ENCODE measurements at regions not wholly inside any gene's neighbourhood (a gene's known extent, or its start where the extent isn't known, plus 50 kb on each side); places are given as distances from the start of the nearest gene placed in this dataset.

DNA sequence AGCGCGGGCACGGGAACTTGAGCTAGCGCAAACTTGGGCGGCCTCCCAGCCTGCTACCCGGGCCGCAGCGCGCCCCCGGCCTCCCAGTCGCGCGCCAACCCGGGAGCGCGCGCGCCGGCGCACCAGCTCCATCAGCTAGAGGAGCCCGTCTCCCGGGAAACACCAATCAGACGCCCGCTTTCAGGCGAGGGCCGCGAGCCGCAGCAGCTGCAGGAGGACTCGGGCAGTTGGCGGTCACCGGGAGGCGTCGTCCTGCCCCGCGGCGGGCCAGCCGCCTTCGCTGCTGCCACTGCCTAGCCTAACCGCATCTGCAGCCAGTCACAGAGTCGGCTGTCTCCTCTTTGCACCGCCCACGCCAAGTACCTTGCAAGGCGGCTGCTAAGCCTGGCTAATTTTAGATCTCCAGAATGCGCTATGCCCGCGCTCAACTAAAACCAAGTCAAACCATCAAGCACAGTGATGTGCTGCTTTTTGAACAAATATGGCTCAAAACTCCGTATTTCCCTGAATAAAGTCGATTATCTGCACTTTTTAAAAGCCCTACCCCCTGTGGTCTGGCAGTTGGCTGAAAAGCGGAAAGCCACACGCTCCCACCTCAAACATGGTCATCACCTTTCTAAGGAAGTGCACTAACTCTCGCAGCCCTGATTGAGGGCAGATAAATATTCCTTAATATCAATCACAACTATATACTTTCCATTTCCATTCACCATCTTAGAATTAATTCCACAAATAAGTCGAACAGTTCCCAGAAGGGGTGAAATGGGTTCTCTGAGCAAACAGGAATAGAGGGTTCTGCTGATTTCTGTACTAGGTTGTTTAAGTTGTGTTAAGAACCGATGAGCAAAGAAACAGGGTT, 221.8 kb downstream of the MEF2C start:
- peak overlapping the region; percentile 48 for H3K4me3 ChIP-seq (ENCODE audit: low read depth, low read length)
- peak; percentile 52 for DNase-seq (ENCODE audit: low read depth)
- TF ChIP-seq CTCF (conservative IDR thresholded peaks at IDR 0.05; ENCODE audit: low read depth, low read length) = no peak

DNA sequence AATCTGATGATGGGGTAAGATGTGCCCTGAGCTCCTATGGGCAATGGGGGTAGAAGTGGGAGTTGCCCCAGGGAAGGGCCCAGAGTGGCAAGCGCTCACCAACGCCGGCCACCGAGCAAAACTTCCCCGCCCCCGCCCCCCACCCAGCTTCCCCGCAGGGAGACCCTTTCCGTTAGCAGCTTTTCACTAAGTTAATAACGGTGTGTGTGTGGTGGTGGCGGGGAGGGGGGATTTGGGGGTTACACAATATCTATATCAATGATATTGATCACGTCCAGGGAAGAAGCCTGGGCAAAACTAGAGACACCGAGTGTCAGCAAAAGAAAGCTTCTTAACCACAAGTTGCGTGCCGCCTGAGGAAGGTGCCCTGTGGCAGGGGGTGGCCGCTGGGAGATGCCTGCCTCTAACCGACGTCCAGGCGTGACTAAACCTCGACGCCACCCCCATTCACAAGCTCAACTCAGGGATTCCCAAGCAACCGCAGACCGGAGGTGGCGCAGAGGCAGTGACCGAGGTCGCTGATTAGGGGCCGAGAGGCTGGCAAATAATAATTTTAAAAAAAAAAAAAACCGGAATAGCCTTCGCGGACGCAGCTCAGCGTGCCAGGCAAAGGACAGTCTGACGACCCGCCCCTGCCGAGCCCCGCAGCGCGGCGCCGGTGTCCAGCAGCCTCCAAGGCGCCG, 222.6 kb downstream of the MEF2C start:
- no peak for TF ChIP-seq CTCF (conservative IDR thresholded peaks at IDR 0.05; ENCODE audit: low read depth, low read length)
- peak overlapping the region; percentile 48 for H3K4me3 ChIP-seq (ENCODE audit: low read depth, low read length)
- DNase-seq (ENCODE audit: low read depth) = no peak

- DNase-seq (ENCODE audit: low read depth) = no peak
These were observed 223.3 kb downstream of the MEF2C start for GRCh38 chr5:88659529-88660263.

DNA sequence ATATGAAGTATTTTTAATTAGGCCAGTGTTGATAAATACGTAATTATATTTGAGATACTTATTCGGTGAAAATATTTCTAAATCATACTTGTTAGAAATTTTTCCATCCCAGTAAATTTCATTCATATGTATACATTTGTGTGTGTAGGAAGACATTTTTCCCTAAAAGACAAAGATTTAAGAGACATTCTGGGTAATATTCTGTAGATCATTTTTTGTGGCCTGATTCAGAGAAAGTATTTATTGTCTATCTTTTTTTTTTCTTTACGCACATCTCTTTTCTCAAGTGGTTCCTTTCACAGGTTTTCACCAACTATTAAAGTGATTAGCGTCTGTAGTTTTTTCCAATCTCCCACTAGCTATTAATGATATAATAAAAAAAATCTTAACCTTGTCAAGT, 224.1 kb downstream of the MEF2C start:
- no peak for TF ChIP-seq CTCF (conservative IDR thresholded peaks at IDR 0.05; ENCODE audit: low read depth, low read length)
- DNase-seq (ENCODE audit: low read depth) = no peak
- no peak overlapping the region for H3K4me3 ChIP-seq (ENCODE audit: low read depth, low read length)

More at GRCh38 chr5:88659529-88660263, 223.3 kb downstream of the MEF2C start:
- TF ChIP-seq CTCF (conservative IDR thresholded peaks at IDR 0.05; ENCODE audit: low read depth, low read length) = no peak
- no peak overlapping the region for H3K4me3 ChIP-seq (ENCODE audit: low read depth, low read length)

DNA sequence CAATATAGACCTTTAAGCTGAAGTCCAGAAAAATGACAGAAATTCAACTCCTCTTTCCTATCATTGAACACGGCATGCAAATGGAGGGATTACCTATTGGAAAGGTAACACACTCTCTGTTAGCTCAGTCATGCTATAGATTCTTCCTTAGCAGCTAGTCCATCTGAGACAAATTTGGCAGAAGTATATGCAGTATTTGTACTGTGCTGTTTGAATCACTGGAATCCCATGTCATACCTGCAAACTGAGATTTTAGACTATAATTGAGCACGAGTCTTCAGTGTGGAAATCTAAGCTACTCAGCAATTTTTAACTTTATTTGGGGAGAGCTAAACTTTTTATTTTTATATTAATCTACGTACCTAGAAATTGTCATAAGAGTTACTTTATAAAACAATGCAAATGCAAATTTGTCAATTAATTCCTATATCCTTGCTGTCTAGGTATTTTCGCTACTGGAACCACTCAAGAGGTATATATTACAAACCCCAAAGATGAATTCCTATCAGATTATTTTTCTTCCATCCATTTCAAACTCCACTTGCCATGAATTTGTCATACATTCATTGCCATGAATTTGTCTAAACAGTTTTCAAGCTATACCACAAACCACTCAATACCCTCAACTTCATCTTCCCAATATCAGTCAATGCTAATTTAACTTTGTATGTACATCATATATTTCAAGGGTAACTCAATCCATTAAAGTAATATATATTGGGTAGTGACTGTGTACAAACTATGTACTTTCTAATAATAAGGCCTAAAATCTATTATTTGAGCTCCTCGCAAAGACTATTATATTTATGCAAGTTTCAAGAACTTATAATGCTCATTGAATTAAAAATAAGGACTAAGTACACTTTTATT, 224.8 kb downstream of the MEF2C start:
- TF ChIP-seq CTCF (conservative IDR thresholded peaks at IDR 0.05; ENCODE audit: low read depth, low read length) = no peak
- no peak overlapping the region for H3K4me3 ChIP-seq (ENCODE audit: low read depth, low read length)
- DNase-seq (ENCODE audit: low read depth) = no peak

GRCh38 chr5:88657136-88657535, 225.8 kb downstream of the MEF2C start:
- no peak overlapping the region for H3K4me3 ChIP-seq (ENCODE audit: low read depth, low read length)
- no peak for TF ChIP-seq CTCF (conservative IDR thresholded peaks at IDR 0.05; ENCODE audit: low read depth, low read length)
- no peak for DNase-seq (ENCODE audit: low read depth)

All from choroid plexus epithelial cell (primary cell).